HepG2 (cell line): ENCODE measurements at regions not wholly inside any gene's neighbourhood (a gene's known extent, or its start where the extent isn't known, plus 50 kb on each side); places are given as distances from the start of the nearest gene placed in this dataset.

Experiments used
- ATAC-seq: fragments of 200-7000 bp; cut with Tn5 transposase; 3 replicates; pipeline ENCODE4 v1.9.1; 2020; ENCODE audit warnings: mild to moderate bottlenecking, moderate library complexity
- BruUV-seq: library from RNA; stranded (reverse); fragments of 400-500 nt; replicated peaks from 2 replicates; lab custom pipeline; 2021; lab: Mats Ljungman, UMichigan
- CTCF ChIA-PET: fragments of 300-600 bp; formaldehyde crosslinking; extraction: SDS; loops from one replicate; lab custom pipeline; 2021; ENCODE audit warnings: low total read pairs, inconsistent platforms, low intra/inter-chr PET ratio; lab: Yijun Ruan, JAX
- POLR2A ChIA-PET: fragments of 350-600 bp; sonication (Branson Sonifier 250); formaldehyde crosslinking; loops from one replicate; lab custom pipeline; 2020; ENCODE audit warnings: antibody characterized with exemption, inconsistent platforms; lab: Yijun Ruan, JAX
- DNase-seq: peaks from one replicate; pipeline ENCODE4 v3.0.0-alpha.2; 2015; ENCODE audit warnings: low spot score
- FAIRE-seq: peaks from 3 replicates; lab custom pipeline; 2011; peaks lifted over from hg19 to GRCh38; lab: Jason Lieb, UNC
- H2AFZ ChIP-seq: one replicate; pipeline ENCODE4 v1.6.1; 2011; ENCODE audit warnings: low read length, inconsistent platforms
- H3K27ac ChIP-seq: fragments of 300-600 bp; 3 replicates; pipeline ENCODE4 v1.8.0; 2011; ENCODE audit warnings: mixed run types, mild to moderate bottlenecking, mixed read lengths, low read length, inconsistent platforms; ENCODE audit not compliant: insufficient read depth; ENCODE audit errors: extremely low read length
- H3K27me3 ChIP-seq, 2 experiments: fragments of 200-600 bp in 1 of 2; 2 replicates in 1 of 2; 3 replicates in 1 of 2; pipeline versions ENCODE4 v1.6.0 to v1.8.0; 2011; ENCODE audit warnings: low read length in 2 of 2, mild to moderate bottlenecking in 2 of 2, moderate library complexity in 2 of 2, inconsistent platforms in 1 of 2; ENCODE audit not compliant: insufficient read depth in 2 of 2, control insufficient read depth in 1 of 2
- H3K36me3 ChIP-seq, 2 experiments: fragments of 200-600 bp in 1 of 2; replicated peaks in 1 of 2; 2 replicates in 1 of 2; 3 replicates in 1 of 2; pipeline versions ENCODE4 v1.5.1 to v1.8.0; 2011; ENCODE audit warnings: low read length in 2 of 2, inconsistent platforms in 1 of 2; ENCODE audit not compliant: insufficient read depth in 2 of 2, control insufficient read depth in 1 of 2
- H3K4me1 ChIP-seq: 2 replicates; pipeline ENCODE4 v1.5.1; 2012; ENCODE audit warnings: low read length, inconsistent platforms; ENCODE audit not compliant: insufficient read depth
- H3K4me2 ChIP-seq: 2 replicates; pipeline ENCODE4 v1.6.0; 2011; ENCODE audit warnings: low read depth, low read length, inconsistent platforms
- H3K4me3 ChIP-seq, 3 experiments: fragments of 200-600 bp in 1 of 3; sonication (generic), shearing (Covaris generic) in 1 of 3; replicated peaks in 1 of 3; 2 replicates each; pipeline ENCODE4 v1.5.1; 2011 to 2016; ENCODE audit warnings: low read length in 3 of 3, inconsistent platforms in 2 of 3, low read depth in 2 of 3, mild to moderate bottlenecking in 2 of 3, control low read depth in 1 of 3, mixed read lengths in 1 of 3; ENCODE audit not compliant: insufficient read depth in 1 of 3
- H3K79me2 ChIP-seq: one replicate; pipeline ENCODE4 v1.6.1; 2011; ENCODE audit warnings: low read length, inconsistent platforms; ENCODE audit not compliant: insufficient read depth
- H3K9ac ChIP-seq: 2 replicates; pipeline ENCODE4 v1.6.0; 2011; ENCODE audit warnings: mild to moderate bottlenecking, low read depth, low read length, inconsistent platforms; ENCODE audit not compliant: insufficient read depth
- H3K9me3 ChIP-seq: 2 replicates; pipeline ENCODE4 v1.5.1; 2012; ENCODE audit warnings: mild to moderate bottlenecking, low read length
- H4K20me1 ChIP-seq: 2 replicates; pipeline ENCODE4 v1.6.0; 2011; ENCODE audit warnings: inconsistent platforms, mild to moderate bottlenecking, low read length, moderate library complexity; ENCODE audit not compliant: insufficient read depth
- FIP1L1 ChIP-seq: fragments of 200-400 bp; formaldehyde crosslinking; IDR thresholded peaks from 2 replicates; pipeline ENCODE4 v1.6.1; 2018; ENCODE audit warnings: low read depth, mild to moderate bottlenecking, low read length, moderate library complexity, borderline replicate concordance; ENCODE audit not compliant: insufficient read depth
- HNRNPLL ChIP-seq: fragments of 200-400 bp; formaldehyde crosslinking; IDR thresholded peaks from 2 replicates; pipeline ENCODE4 v1.6.1; 2017; ENCODE audit warnings: mild to moderate bottlenecking, low read depth, low read length; ENCODE audit not compliant: poor library complexity, severe bottlenecking
- KAT2B ChIP-seq: fragments of 150-350 bp; IDR thresholded peaks from 2 replicates; pipeline ENCODE4 v1.6.1; 2014; ENCODE audit warnings: low read depth, low read length, borderline replicate concordance
- NFRKB ChIP-seq: fragments of 450-650 bp; IDR thresholded peaks from 2 replicates; pipeline ENCODE4 v1.6.1; 2017
- RXRA ChIP-seq: sonication (generic); formaldehyde crosslinking; IDR thresholded peaks from 2 replicates; pipeline ENCODE4 v1.5.1; 2020; ENCODE audit warnings: missing genetic modification reagents
- ZBTB26 ChIP-seq: IDR thresholded peaks from 2 replicates; pipeline ENCODE4 v1.6.1; 2016; ENCODE audit warnings: missing compliant biosample characterization, missing genetic modification reagents, borderline replicate concordance
- ZNF12 ChIP-seq: sonication (generic); formaldehyde crosslinking; IDR thresholded peaks from 2 replicates; pipeline ENCODE4 v1.5.0; 2020; ENCODE audit warnings: missing genetic modification reagents
- ZNF343 ChIP-seq: sonication (generic); formaldehyde crosslinking; IDR thresholded peaks from 2 replicates; pipeline ENCODE4 v1.4.0; 2020; ENCODE audit warnings: mild to moderate bottlenecking, missing genetic modification reagents
- ZNF510 ChIP-seq: sonication (generic); formaldehyde crosslinking; IDR thresholded peaks from 2 replicates; pipeline ENCODE4 v1.4.0; 2020; ENCODE audit warnings: low read depth, mild to moderate bottlenecking, missing genetic modification reagents
- ZNF619 ChIP-seq: sonication (generic); formaldehyde crosslinking; IDR thresholded peaks from 2 replicates; pipeline ENCODE4 v1.4.0; 2020; ENCODE audit warnings: mild to moderate bottlenecking, missing genetic modification reagents
- ZSCAN29 ChIP-seq: sonication (generic); formaldehyde crosslinking; conservative IDR thresholded peaks from 2 replicates; pipeline ENCODE4 v1.4.0; 2020; ENCODE audit warnings: mild to moderate bottlenecking, missing genetic modification reagents
- WGBS: methylation state at CpG from one replicate; pipeline ENCODE4 v1.1.6; 2017; ENCODE audit warnings: low lambda C conversion rate; 5-methylcytosine and 5-hydroxymethylcytosine counted together
- in situ Hi-C: cut with HindIII; loops from 2 replicates; pipeline ENCODE4 v1.10.0; 2017; ENCODE audit warnings: low pct_unique_long_range_greater_than_20kb; ENCODE audit not compliant: extremely low pct_ligation_motif_present
- intact Hi-C: fragments of 100-400 bp; cut with micrococcal nuclease; formaldehyde crosslinking; loops from one replicate; pipeline ENCODE4 v1.10.0; 2022; ENCODE audit not compliant: unreplicated experiment

GRCh38 chr3:76930712-76931111 is 109.2 kb upstream of the ROBO2 start:
- Histone ChIP-seq H3K9me3 (no peaks in the 10 kb centered on the region), H4K20me1 (no peaks in the 10 kb centered on the region), H3K4me3 (no peak overlapping the region), H3K79me2 (no peaks in the 10 kb centered on the region), H3K4me2 (no peak overlapping the region), H3K4me1 (no peaks in the 10 kb centered on the region), H3K36me3 (no peaks in the 10 kb centered on the region), H2AFZ (no peak overlapping the region), H3K27ac (no peak overlapping the region), H3K9ac (no peak overlapping the region), H3K27me3 (no peaks in the 10 kb centered on the region)
- CTCF ChIA-PET = no interaction called here
- DNase-seq (no peak), ATAC-seq (no peak), FAIRE-seq (no peak)
- intact Hi-C loops (no loop called here), in situ Hi-C loops (no loop called here)
- no TSS peak for BruUV-seq
- POLR2A ChIA-PET = no interaction called here
- TF ChIP-seq HNRNPLL = no peak
- no peak for TF ChIP-seq KAT2B
- no peak for TF ChIP-seq ZNF619 (CRISPR knock-in tag)
- no peak for TF ChIP-seq RXRA
- no peak for TF ChIP-seq ZNF12 (CRISPR knock-in tag)
- TF ChIP-seq ZNF343 = no peak
- TF ChIP-seq NFRKB = no peak
- TF ChIP-seq FIP1L1 = no peak
- TF ChIP-seq ZNF510 (CRISPR knock-in tag) = no peak
- no peak for TF ChIP-seq ZSCAN29 (CRISPR knock-in tag)
- TF ChIP-seq ZBTB26 (CRISPR knock-in tag) = no peak
- 33% methylated on average over 2 of the region's 2 CpGs for WGBS
